H4 (cell line): ENCODE measurements at regions not wholly inside any gene's neighbourhood (a gene's known extent, or its start where the extent isn't known, plus 50 kb on each side); places are given as distances from the start of the nearest gene placed in this dataset.
"Not testable (repeated sequence)": the region's sequence is repeated elsewhere in the genome, so short reads cannot be mapped to it uniquely, and the experiment has no call there.

Source experiments
- DNase-seq: peaks from one replicate; pipeline ENCODE4 v3.0.0-alpha.2; 2015; ENCODE audit warnings: low spot score

DNA sequence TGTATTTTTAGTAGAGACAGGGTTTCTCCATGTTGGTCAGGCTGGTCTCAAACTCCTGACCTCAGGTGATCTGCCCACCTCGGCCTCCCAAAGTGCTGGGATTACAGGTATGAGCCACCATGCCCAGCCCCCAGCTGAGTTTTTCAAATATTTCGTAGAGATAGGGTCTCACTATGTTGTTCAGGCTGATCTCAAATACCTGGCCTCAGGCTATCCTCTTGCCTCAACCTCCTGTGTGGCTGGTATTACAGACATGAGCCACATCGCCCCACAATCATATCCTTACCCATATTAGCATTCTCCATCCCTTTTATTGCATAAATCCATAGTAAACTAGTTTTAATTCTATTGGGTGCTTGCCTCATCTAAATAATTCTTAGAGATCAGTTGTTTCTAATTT is 157.6 kb upstream of the HEY2 start:
- DNase-seq, result not testable (repeated sequence)

DNA sequence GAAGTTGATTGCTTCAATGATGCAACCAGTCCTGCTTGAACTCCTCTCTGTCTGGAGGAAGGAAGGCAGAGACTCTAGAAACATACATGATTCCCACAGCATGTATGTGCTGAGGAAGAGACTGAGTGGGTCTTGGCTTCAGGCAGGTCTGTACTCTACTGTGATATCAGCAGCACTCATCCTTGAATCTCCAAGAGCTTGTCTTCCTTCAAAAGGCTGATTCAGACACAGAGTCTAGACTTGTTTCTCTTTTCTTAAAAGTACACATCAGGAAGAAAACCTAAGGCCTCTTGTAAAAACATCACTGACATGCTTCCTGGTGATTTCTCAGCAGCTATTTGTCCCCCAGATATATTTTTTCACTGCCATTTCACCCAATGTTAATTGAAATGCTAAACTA is 155.7 kb upstream of the HEY2 start:
- no peak for DNase-seq

- DNase-seq, result no peak
Observed at GRCh38 chr6:125596020-125596419, 153.4 kb upstream of the HEY2 start.

- DNase-seq, result peak; percentile 15
Observed at GRCh38 chr6:125597411-125598253, 151.8 kb upstream of the HEY2 start.

DNA sequence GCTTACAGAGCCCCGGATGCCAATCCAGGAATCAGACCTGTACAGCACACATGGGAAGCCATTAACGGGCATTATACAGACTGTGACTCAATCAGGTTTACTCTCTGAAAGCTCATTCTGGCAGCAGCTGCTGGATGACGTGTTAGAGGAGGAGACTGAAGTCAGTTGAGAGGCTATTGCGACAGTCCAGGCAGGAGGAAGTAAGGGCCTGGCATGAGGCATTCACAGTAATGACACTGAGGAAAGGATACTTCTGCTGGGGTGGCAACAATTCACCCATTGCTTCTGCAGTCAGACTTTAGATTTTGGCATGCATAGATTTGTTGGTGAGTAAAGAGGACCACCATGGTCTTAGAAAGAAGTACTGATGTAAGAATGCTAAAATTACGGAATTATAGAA is 151.0 kb upstream of the HEY2 start:
- DNase-seq, result peak; percentile 85

DNA sequence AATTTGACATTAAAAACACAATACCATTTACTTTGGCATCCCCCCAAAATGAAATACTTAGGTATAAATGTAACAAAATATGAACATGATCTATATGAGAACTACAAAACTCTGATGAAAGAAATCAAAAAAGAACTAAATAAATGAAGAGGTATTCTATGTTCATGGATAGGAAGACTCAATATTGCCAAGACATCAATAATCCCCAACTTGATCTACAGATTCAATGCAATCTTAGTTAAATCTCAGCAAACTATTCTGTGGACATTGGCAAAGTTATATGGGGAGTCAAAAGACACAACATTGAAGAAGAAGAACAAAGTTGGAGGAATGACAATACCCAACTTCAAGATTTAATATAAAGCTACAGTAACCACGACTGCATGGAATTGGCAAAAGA is 145.2 kb upstream of the HEY2 start:
- no peak for DNase-seq

GRCh38 chr6:125611573-125612344 is 137.7 kb upstream of the HEY2 start:
- peak; percentile 22 for DNase-seq

DNA sequence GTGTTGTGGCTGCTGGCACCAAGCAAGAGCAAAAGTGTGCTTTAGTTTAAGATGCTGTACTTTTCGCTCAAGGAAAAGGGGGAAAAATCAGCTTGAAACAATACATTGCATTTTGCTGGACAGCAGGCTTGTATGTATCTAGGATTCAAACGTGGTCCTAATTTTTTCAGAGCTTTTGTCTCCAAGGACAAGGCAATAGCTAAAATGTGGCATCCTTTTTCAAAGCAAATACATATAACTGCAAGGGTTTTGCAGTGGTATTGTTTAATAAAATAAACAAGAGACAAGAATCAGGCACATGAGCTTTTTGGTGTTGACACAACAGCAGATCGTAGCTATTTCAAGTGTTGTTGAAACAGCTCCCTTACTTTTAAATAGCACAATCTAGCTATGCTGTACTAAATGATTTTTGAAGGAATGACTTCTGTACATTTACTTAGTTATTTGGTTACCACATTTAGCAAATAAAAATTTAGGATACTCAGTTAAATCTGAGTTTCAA is 137.0 kb upstream of the HEY2 start:
- no peak for DNase-seq

- DNase-seq, result no peak
Observed at GRCh38 chr6:125618629-125619028, 130.8 kb upstream of the HEY2 start.

DNA sequence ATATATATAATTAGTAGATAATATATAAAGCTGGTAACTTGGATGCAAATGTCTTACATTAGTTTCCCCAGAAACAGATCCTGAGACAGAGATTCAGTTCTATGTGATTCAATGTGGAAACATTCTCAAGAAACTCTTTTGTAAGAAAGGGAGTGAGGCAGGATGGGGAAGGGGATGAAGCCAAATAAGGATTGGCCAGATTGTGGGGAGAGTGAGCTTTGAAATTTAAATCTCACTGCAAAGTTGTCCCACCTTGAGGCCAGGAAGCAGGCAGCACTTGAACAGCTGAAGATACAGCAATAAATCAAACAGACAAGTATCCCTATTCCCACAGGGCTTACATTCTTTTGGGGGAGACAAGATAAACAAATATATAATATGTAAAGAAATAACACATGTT is 126.3 kb upstream of the HEY2 start:
- no peak for DNase-seq

GRCh38 chr6:125631165-125631564 is 118.3 kb upstream of the HEY2 start:
- DNase-seq, result no peak

DNA sequence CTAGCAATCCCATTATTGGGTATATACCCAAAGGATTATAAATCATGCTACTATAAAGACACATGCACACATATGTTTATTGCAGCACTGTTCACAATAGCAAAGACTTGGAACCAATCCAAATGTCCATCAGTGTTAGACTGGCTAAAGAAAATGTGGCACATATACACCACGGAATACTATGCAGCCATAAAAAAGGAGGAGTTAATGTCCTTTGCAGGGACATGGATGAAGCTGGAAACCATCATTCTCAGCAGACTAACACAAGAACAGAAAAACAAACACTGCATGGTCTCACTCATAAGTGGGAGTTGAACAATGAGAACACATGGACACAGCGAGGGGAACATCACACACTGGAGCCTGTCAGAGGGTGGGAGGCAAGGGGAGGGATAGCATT is 113.4 kb upstream of the HEY2 start:
- not testable (repeated sequence) for DNase-seq

DNA sequence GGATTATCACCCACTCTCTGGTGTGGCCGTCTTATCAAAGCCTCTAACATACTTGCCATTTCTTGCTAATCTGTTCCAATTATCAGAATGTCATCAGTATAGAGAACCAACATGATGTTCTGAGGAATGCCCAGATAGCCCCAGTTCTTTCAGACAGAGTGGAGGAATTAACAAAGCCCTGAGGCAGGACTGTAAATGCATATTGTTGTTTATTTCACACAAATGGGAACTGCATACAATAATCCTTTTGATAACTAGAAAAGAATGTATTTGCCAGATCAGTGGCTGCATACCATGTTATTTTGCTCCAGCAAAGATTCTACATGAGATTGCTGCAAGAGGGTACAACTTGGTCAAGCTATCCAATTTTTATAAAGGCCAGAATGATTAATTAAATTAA is 112.8 kb upstream of the HEY2 start:
- DNase-seq, result no peak

- DNase-seq, result no peak
Observed at GRCh38 chr6:125637207-125637606, 112.2 kb upstream of the HEY2 start.

- no peak for DNase-seq
Observed at GRCh38 chr6:125639466-125640020, 109.9 kb upstream of the HEY2 start.

- no peak for DNase-seq
Observed at GRCh38 chr6:125640441-125641150, 108.8 kb upstream of the HEY2 start.

DNA sequence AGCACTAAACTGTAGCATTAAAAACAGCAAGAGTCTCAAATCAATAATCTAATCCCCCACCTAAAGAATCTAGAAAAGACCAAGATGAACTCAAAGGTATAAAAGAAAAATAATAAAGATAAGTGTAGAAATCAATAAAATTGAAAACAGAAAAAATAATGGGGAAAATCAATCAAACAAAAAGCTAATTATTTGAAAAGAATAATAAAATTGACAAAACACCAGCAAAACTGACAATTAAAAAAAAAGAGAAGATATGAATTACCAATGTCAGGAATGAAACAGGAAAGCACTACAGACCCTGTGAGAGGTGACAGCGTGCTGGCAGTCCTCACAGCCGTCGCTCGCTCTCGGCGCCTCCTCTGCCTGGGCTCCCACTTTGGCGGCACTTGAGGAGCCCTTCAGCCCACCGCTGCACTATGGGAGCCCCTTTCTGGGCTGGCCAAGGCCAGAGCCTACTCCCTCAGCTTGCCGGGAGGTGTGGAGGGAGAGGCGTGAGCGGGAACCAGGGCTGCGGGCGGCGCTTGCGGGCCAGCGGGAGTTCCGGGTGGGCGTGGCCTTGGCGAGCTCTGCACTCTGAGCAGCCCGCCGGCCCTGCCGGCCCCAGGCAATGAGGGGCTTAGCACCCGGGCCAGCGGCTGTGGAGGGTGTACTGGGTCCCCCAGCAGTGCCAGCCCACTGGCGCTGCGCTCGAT is 105.3 kb upstream of the HEY2 start:
- not testable (repeated sequence) for DNase-seq

GRCh38 chr6:125647391-125647790 is 102.0 kb upstream of the HEY2 start:
- no peak for DNase-seq

- DNase-seq, result not testable (repeated sequence)
Observed at GRCh38 chr6:125653752-125654151, 95.7 kb upstream of the HEY2 start.

DNA sequence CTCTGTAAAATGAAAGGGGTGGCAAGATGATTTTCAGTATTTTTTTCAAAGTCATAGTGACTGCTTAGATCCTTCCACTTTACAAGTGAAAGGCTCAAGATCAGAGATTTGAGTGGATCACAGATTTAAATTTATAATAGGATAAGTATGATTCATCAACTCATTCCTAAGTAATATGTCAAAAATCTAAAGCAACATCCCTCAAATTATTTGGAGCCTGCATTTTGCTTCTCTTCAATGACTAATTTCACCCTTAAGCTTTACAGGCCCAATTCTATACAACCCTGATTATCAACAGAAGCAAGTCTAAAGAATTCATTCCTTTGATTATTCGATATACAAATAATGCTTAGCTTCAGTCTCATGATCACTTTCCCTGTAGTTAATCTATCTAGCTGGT is 93.9 kb upstream of the HEY2 start:
- DNase-seq, result no peak

- DNase-seq, result no peak
Observed at GRCh38 chr6:125656287-125656870, 93.1 kb upstream of the HEY2 start.
